ENCODE measurements at regions not wholly inside any gene's neighbourhood (a gene's known extent, or its start where the extent isn't known, plus 50 kb on each side); places are given as distances from the start of the nearest gene placed in this dataset.
"Not testable (repeated sequence)": the region's sequence is repeated elsewhere in the genome, so short reads cannot be mapped to it uniquely, and the experiment has no call there.

GRCh38 chr4:125166012-125166411 is 148.7 kb upstream of the FAT4 start:
- intact Hi-C loops (cut with DNase I); DNase-seq (ENCODE audit: low spot score): not testable (repeated sequence)

- no peak for DNase-seq (ENCODE audit: low spot score)
Observed at GRCh38 chr4:125159001-125159400, 155.8 kb upstream of the FAT4 start.

GRCh38 chr4:125155251-125155650 is 159.5 kb upstream of the FAT4 start:
- intact Hi-C loops (cut with DNase I) = no loop called here
- DNase-seq (ENCODE audit: low spot score) = no peak

More at GRCh38 chr4:125159001-125159400, 155.8 kb upstream of the FAT4 start:
- intact Hi-C loops (cut with DNase I) = no loop called here

GRCh38 chr4:125140966-125141495 is 173.7 kb upstream of the FAT4 start:
- intact Hi-C loops (cut with DNase I) = no loop called here
- no peak for DNase-seq (ENCODE audit: low spot score)

- no peak for DNase-seq (ENCODE audit: low spot score)
- intact Hi-C loops (cut with DNase I) = no loop called here
Observed at GRCh38 chr4:125135652-125136051, 179.1 kb upstream of the FAT4 start.

GRCh38 chr4:125132729-125133128 is 182.0 kb upstream of the FAT4 start:
- intact Hi-C loops (cut with DNase I) = no loop called here
- no peak for DNase-seq (ENCODE audit: low spot score)

GRCh38 chr4:125131891-125132680 is 182.7 kb upstream of the FAT4 start:
- intact Hi-C loops (cut with DNase I) = no loop called here
- DNase-seq (ENCODE audit: low spot score) = no peak

GRCh38 chr4:125125276-125125675 is 189.5 kb upstream of the FAT4 start:
- intact Hi-C loops (cut with DNase I) = no loop called here
- DNase-seq (ENCODE audit: low spot score) = no peak

- DNase-seq (ENCODE audit: low spot score) = no peak
- intact Hi-C loops (cut with DNase I) = no loop called here
Observed at GRCh38 chr4:125123570-125124109, 191.1 kb upstream of the FAT4 start.

GRCh38 chr4:125121581-125121980 is 193.2 kb upstream of the FAT4 start:
- DNase-seq (ENCODE audit: low spot score) = no peak
- intact Hi-C loops (cut with DNase I) = no loop called here

- intact Hi-C loops (cut with DNase I) = no loop called here
- no peak for DNase-seq (ENCODE audit: low spot score)
Observed at GRCh38 chr4:125116431-125116830, 198.3 kb upstream of the FAT4 start.

- intact Hi-C loops (cut with DNase I) = no loop called here
- no peak for DNase-seq (ENCODE audit: low spot score)
Observed at GRCh38 chr4:125115941-125116340, 198.8 kb upstream of the FAT4 start.

GRCh38 chr4:125115476-125115875 is 199.3 kb upstream of the FAT4 start:
- intact Hi-C loops (cut with DNase I) = no loop called here
- no peak for DNase-seq (ENCODE audit: low spot score)

- intact Hi-C loops (cut with DNase I) = no loop called here
- DNase-seq (ENCODE audit: low spot score) = no peak
Observed at GRCh38 chr4:125112536-125112935, 202.2 kb upstream of the FAT4 start.

GRCh38 chr4:125111323-125111722 is 203.4 kb upstream of the FAT4 start:
- intact Hi-C loops (cut with DNase I) = no loop called here
- DNase-seq (ENCODE audit: low spot score) = no peak

GRCh38 chr4:125105561-125105960 is 209.2 kb upstream of the FAT4 start:
- DNase-seq (ENCODE audit: low spot score) = no peak
- intact Hi-C loops (cut with DNase I) = no loop called here

- intact Hi-C loops (cut with DNase I) = no loop called here
- DNase-seq (ENCODE audit: low spot score) = no peak
Observed at GRCh38 chr4:125104616-125105015, 210.1 kb upstream of the FAT4 start.

- DNase-seq (ENCODE audit: low spot score) = no peak
- intact Hi-C loops (cut with DNase I) = no loop called here
Observed at GRCh38 chr4:125101719-125102118, 213.0 kb upstream of the FAT4 start.

GRCh38 chr4:125097729-125098128 is 217.0 kb upstream of the FAT4 start:
- intact Hi-C loops (cut with DNase I) = no loop called here
- no peak for DNase-seq (ENCODE audit: low spot score)

GRCh38 chr4:125096662-125097061 is 218.1 kb upstream of the FAT4 start:
- DNase-seq (ENCODE audit: low spot score) = no peak
- intact Hi-C loops (cut with DNase I) = no loop called here

- intact Hi-C loops (cut with DNase I) = no loop called here
- no peak for DNase-seq (ENCODE audit: low spot score)
Observed at GRCh38 chr4:125091541-125091940, 223.2 kb upstream of the FAT4 start.
